ENCODE measurements at regions not wholly inside any gene's neighbourhood (a gene's known extent, or its start where the extent isn't known, plus 50 kb on each side); places are given as distances from the start of the nearest gene placed in this dataset.

GRCh38 chr20:23242104-23242503 lies 108.5 kb upstream of the NXT1 start:
- H3K79me2 ChIP-seq (ENCODE audit: control insufficient read depth, insufficient read depth, low read length): no peaks in the 10 kb centered on the region
- H3K27me3 ChIP-seq (ENCODE audit: control insufficient read depth in 2 of 2, insufficient read depth in 2 of 2, low read length in 2 of 2): peaks cover 0 to 4% of the 10 kb centered on the region in 2 experiments; a peak in 1 of 5 replicates
- no peak overlapping the region for H3K4me2 ChIP-seq (ENCODE audit: insufficient read depth, low read length)
- H3K4me3 ChIP-seq: no peak overlapping the region
- H4K20me1 ChIP-seq (replicated peaks; ENCODE audit: control insufficient read depth, insufficient read depth, low read length): no peaks in the 10 kb centered on the region
- no peak for FAIRE-seq
- no peaks in the 10 kb centered on the region for H3K36me3 ChIP-seq (ENCODE audit: control insufficient read depth, insufficient read depth, low read length)
- H3K4me1 ChIP-seq (replicated peaks in 1 of 2; ENCODE audit: control insufficient read depth in 2 of 2, insufficient read depth in 2 of 2, low read length in 2 of 2): peaks cover 0 to 5% of the 10 kb centered on the region in 2 experiments; a peak in 3 of 5 replicates
- CTCF ChIA-PET (ENCODE audit: low intra/inter-chr PET ratio): no interaction called here
- no peak for ATAC-seq
- no peaks in the 10 kb centered on the region for H3K9me1 ChIP-seq (ENCODE audit: control insufficient read depth, insufficient read depth, low read length)
- DNase-seq (ENCODE audit: extremely low read depth in 1 of 4, low spot score in 3 of 4): no peak
- 0% methylated on average over 2 of the region's 2 CpGs for WGBS (ENCODE audit: insufficient coverage, low coverage, missing lambda C conversion rate)
- H3K9me3 ChIP-seq (replicated peaks; ENCODE audit: control insufficient read depth, insufficient read depth, low read depth, low read length): no peaks in the 10 kb centered on the region
- intact Hi-C loops (cut with micrococcal nuclease): no loop called here
- in situ Hi-C loops (cut with MboI): no loop called here
- BruUV-seq (replicated peaks): no TSS peak
- H3K9ac ChIP-seq (ENCODE audit: insufficient read depth in 1 of 2, low read depth in 2 of 2, low read length in 2 of 2): no peak overlapping the region
- POLR2A ChIA-PET: no interaction called here
- no peak overlapping the region for H2AFZ ChIP-seq (ENCODE audit: low read depth, low read length)
- H3K27ac ChIP-seq (ENCODE audit: extremely low read depth, low read depth, low read length): no peak overlapping the region
- TF ChIP-seq MECOM (CRISPR knock-in tag; IDR thresholded peaks at IDR 0.05): no peak
- no peak for TF ChIP-seq FOXM1 (IDR thresholded peaks at IDR 0.05; ENCODE audit: low read depth)
- TF ChIP-seq FOXM1 (CRISPR knock-in tag; IDR thresholded peaks at IDR 0.05; ENCODE audit: low read depth): no peak
- TF ChIP-seq ZBTB34 (CRISPR knock-in tag; IDR thresholded peaks at IDR 0.05): no peak
- TF ChIP-seq NFE2L1 (tag; IDR thresholded peaks at IDR 0.05; ENCODE audit: borderline replicate concordance, low read depth): no peak
- no peak for TF ChIP-seq BRCA1 (IDR thresholded peaks at IDR 0.05)
- no peak for TF ChIP-seq BRCA1 (CRISPR knock-in tag; IDR thresholded peaks at IDR 0.05)
- no peak for TF ChIP-seq ZNF311 (CRISPR knock-in tag; IDR thresholded peaks at IDR 0.05)
- TF ChIP-seq GABPB1 (CRISPR knock-in tag; IDR thresholded peaks at IDR 0.05): no peak
- TF ChIP-seq ETS1 (conservative IDR thresholded peaks at IDR 0.05; ENCODE audit: control insufficient read depth, low read depth, low read length): no peak
- no peak for TF ChIP-seq NCOA6 (IDR thresholded peaks at IDR 0.05)
- no peak for TF ChIP-seq RNF219 (CRISPR knock-in tag; IDR thresholded peaks at IDR 0.05)
- no peak for TF ChIP-seq RBM14 (IDR thresholded peaks at IDR 0.05; ENCODE audit: borderline replicate concordance, insufficient read depth, low read depth, low read length)
- TF ChIP-seq ZNF282 (CRISPR knock-in tag; IDR thresholded peaks at IDR 0.05): no peak
- no peak for TF ChIP-seq ATF4 (CRISPR knock-in tag; IDR thresholded peaks at IDR 0.05)
- TF ChIP-seq ARHGAP35 (IDR thresholded peaks at IDR 0.05; ENCODE audit: partially characterized antibody): no peak
